ENCODE measurements at regions not wholly inside any gene's neighbourhood (a gene's known extent, or its start where the extent isn't known, plus 50 kb on each side); places are given as distances from the start of the nearest gene placed in this dataset.

- Mint-ChIP-seq H3K27ac (no peak overlapping the region), H3K36me3 (ENCODE audit: low read depth) (no peaks in the 10 kb centered on the region), H3K9me3 (no peaks in the 10 kb centered on the region), H3K4me3 (no peak overlapping the region), H3K27me3 (peaks cover 2% of the 10 kb centered on the region), H3K4me1 (peaks cover 16% of the 10 kb centered on the region)
- DNase-seq (no peak), ATAC-seq (ENCODE audit: low read depth) (no peak)
- no peak for TF ChIP-seq CTCF (IDR thresholded peaks at IDR 0.05)
- CTCF ChIA-PET: no interaction called here
- POLR2A ChIA-PET: no interaction called here
- intact Hi-C loops (cut with micrococcal nuclease): no loop called here
Observed at GRCh38 chr4:25533256-25533655, 122.4 kb upstream of the SLC34A2 start.

GRCh38 chr4:25535278-25535677, 120.4 kb upstream of the SLC34A2 start:
- DNase-seq (no peak), ATAC-seq (ENCODE audit: low read depth) (no peak)
- Mint-ChIP-seq H3K9me3 (no peaks in the 10 kb centered on the region), H3K4me3 (no peak overlapping the region), H3K27ac (no peak overlapping the region), H3K27me3 (no peaks in the 10 kb centered on the region), H3K4me1 (peaks cover 16% of the 10 kb centered on the region), H3K36me3 (ENCODE audit: low read depth) (no peaks in the 10 kb centered on the region)
- no peak for TF ChIP-seq CTCF (IDR thresholded peaks at IDR 0.05)
- intact Hi-C loops (cut with micrococcal nuclease): no loop called here
- POLR2A ChIA-PET: no interaction called here
- CTCF ChIA-PET: no interaction called here

GRCh38 chr4:25535701-25536473, 119.8 kb upstream of the SLC34A2 start:
- ATAC-seq (ENCODE audit: low read depth) (no peak), DNase-seq (no peak)
- ChIA-PET CTCF (no interaction called here), POLR2A (no interaction called here)
- H3K27me3 Mint-ChIP-seq: no peaks in the 10 kb centered on the region
- no peaks in the 10 kb centered on the region for H3K9me3 Mint-ChIP-seq
- no peak overlapping the region for H3K27ac Mint-ChIP-seq
- no peak overlapping the region for H3K4me3 Mint-ChIP-seq
- peaks cover 16% of the 10 kb centered on the region for H3K4me1 Mint-ChIP-seq
- TF ChIP-seq CTCF (IDR thresholded peaks at IDR 0.05): no peak
- no peaks in the 10 kb centered on the region for H3K36me3 Mint-ChIP-seq (ENCODE audit: low read depth)
- intact Hi-C loops (cut with micrococcal nuclease): no loop called here

GRCh38 chr4:25536564-25537320, 118.9 kb upstream of the SLC34A2 start:
- no peak for TF ChIP-seq CTCF (IDR thresholded peaks at IDR 0.05)
- Mint-ChIP-seq H3K36me3 (ENCODE audit: low read depth) (no peaks in the 10 kb centered on the region), H3K4me1 (peaks cover 16% of the 10 kb centered on the region), H3K4me3 (no peak overlapping the region), H3K9me3 (no peaks in the 10 kb centered on the region), H3K27me3 (no peaks in the 10 kb centered on the region), H3K27ac (no peak overlapping the region)
- ATAC-seq (ENCODE audit: low read depth) (no peak), DNase-seq (no peak)
- intact Hi-C loops (cut with micrococcal nuclease): no loop called here
- CTCF ChIA-PET: no interaction called here
- POLR2A ChIA-PET: no interaction called here

GRCh38 chr4:25538430-25538829, 117.2 kb upstream of the SLC34A2 start:
- POLR2A ChIA-PET: interaction anchor here (0.7 kb wide), 1 partner anchor 15 kb away, joined by 3 read pairs; no protein-coding TSS in a partner anchor
- H3K4me1 Mint-ChIP-seq: peaks cover 16% of the 10 kb centered on the region
- no peaks in the 10 kb centered on the region for H3K27me3 Mint-ChIP-seq
- ATAC-seq (ENCODE audit: low read depth) (no peak), DNase-seq (no peak)
- CTCF ChIA-PET: no interaction called here
- no peaks in the 10 kb centered on the region for H3K36me3 Mint-ChIP-seq (ENCODE audit: low read depth)
- H3K4me3 Mint-ChIP-seq: no peak overlapping the region
- no peak for TF ChIP-seq CTCF (IDR thresholded peaks at IDR 0.05)
- intact Hi-C loops (cut with micrococcal nuclease): no loop called here
- H3K9me3 Mint-ChIP-seq: no peaks in the 10 kb centered on the region
- no peak overlapping the region for H3K27ac Mint-ChIP-seq

Data from activated B cell treated with CpG ODN at 0.5 μM for 24 hours (primary cell).